Activated T-cell treated with anti-CD3 and anti-CD28 coated beads, Interleukin-2, amount 50 U/mL, for 24 hours (primary cell): ENCODE measurements at regions not wholly inside any gene's neighbourhood (a gene's known extent, or its start where the extent isn't known, plus 50 kb on each side); places are given as distances from the start of the nearest gene placed in this dataset.

Experiments used
- DNase-seq: peaks from one replicate; pipeline ENCODE4 v3.0.0-alpha.2; 2020
- H3K27ac Mint-ChIP-seq: 2 replicates; pipeline ENCODE4 v1.8.0; 2020; ENCODE audit warnings: mild to moderate bottlenecking, mixed read lengths
- H3K27me3 Mint-ChIP-seq: 2 replicates; pipeline ENCODE4 v1.8.0; 2020; ENCODE audit warnings: mixed read lengths
- H3K36me3 Mint-ChIP-seq: 2 replicates; pipeline ENCODE4 v1.8.0; 2020; ENCODE audit warnings: low read depth, mixed read lengths
- H3K4me1 Mint-ChIP-seq: 2 replicates; pipeline ENCODE4 v1.8.0; 2020; ENCODE audit warnings: low read depth, mixed read lengths
- H3K4me3 Mint-ChIP-seq: 2 replicates; pipeline ENCODE4 v1.8.0; 2020; ENCODE audit warnings: mild to moderate bottlenecking, moderate library complexity, mixed read lengths
- H3K9me3 Mint-ChIP-seq: 2 replicates; pipeline ENCODE4 v1.8.0; 2020; ENCODE audit warnings: mixed read lengths

DNA sequence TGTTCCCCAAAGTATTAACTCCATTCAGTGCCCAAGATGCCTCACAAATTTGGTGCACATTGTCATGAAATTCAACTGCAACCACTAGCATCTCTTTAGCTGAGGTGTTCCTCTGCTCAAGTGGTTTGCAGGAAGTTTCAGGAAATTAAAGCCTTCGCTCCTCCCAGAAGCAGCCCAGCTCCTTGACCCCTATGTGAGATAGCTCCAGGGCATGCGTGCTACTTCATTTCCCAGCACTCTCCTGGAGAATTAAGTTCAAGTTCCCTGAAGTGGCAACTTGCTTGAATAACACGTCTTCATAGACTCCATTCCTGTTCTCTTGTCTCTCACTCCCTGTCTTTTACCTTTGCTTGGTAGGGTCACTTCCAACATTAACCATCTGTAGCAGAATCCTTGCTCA, 750.3 kb downstream of the REEP3 start:
- H3K9me3 Mint-ChIP-seq = no peaks in the 10 kb centered on the region
- no peak overlapping the region for H3K4me3 Mint-ChIP-seq
- no peak overlapping the region for H3K27ac Mint-ChIP-seq
- no peaks in the 10 kb centered on the region for H3K27me3 Mint-ChIP-seq
- H3K4me1 Mint-ChIP-seq = no peaks in the 10 kb centered on the region
- no peaks in the 10 kb centered on the region for H3K36me3 Mint-ChIP-seq
- no peak for DNase-seq

DNA sequence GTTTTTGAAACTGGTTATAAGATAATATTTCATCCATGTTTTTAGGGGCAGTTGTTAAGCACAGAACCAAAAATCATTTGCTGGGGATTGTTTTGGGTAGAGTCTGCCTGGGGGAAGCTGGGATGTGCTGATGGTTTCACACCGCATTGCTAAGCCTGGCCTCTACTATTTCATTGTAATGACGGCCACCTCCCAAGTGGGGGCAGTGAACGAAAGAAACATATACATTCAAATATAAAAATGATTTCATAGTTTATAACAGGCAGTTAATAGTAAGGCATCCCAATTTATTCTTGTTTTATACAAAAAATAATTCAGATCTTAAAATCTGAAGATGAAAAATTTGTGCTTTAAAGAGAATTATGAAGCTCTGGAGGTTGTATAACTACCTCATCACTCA, 750.8 kb downstream of the REEP3 start:
- H3K27ac Mint-ChIP-seq = no peak overlapping the region
- no peaks in the 10 kb centered on the region for H3K9me3 Mint-ChIP-seq
- no peaks in the 10 kb centered on the region for H3K36me3 Mint-ChIP-seq
- no peak for DNase-seq
- H3K27me3 Mint-ChIP-seq = no peaks in the 10 kb centered on the region
- H3K4me1 Mint-ChIP-seq = no peaks in the 10 kb centered on the region
- no peak overlapping the region for H3K4me3 Mint-ChIP-seq

DNA sequence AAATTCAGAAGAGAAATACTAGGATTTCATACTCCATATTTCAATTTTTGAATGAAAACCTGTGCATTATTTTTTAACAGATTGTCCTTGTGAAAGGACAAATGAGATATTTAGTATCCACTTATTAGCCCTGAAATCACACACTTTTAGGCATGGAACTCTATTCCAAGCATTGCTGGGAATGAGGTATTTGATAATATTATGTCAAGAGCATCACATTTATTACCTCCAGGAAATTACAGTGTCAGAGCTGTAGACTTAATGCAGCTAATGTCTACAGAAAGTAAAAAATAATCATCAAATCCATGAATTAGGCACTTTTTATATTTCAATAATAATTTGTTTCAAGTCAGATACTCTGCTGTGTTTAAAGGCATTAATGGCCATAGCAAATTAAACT, 753.8 kb downstream of the REEP3 start:
- no peak overlapping the region for H3K27ac Mint-ChIP-seq
- DNase-seq = no peak
- H3K36me3 Mint-ChIP-seq = no peaks in the 10 kb centered on the region
- no peaks in the 10 kb centered on the region for H3K4me1 Mint-ChIP-seq
- no peak overlapping the region for H3K4me3 Mint-ChIP-seq
- H3K9me3 Mint-ChIP-seq = peaks cover 8% of the 10 kb centered on the region
- no peaks in the 10 kb centered on the region for H3K27me3 Mint-ChIP-seq

DNA sequence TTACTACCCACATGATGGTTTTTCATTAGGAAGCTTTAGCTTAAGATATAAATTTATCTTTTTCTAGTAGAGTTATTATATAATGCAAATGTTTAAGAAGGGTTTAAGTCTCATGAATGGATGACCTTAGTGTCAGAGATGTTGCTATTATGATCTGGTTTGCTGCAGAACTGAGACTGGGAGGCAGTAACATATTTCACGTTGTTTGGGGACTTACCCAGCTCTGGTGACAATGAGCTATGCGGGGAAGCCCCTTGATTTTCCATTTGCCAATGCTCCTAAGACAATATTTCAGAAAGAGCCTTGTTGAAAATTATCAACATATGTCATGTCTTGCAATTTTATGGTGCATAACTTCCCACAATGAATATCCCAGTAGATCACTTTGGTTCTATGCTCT, 754.6 kb downstream of the REEP3 start:
- no peaks in the 10 kb centered on the region for H3K4me1 Mint-ChIP-seq
- no peaks in the 10 kb centered on the region for H3K27me3 Mint-ChIP-seq
- H3K4me3 Mint-ChIP-seq = no peak overlapping the region
- no peaks in the 10 kb centered on the region for H3K36me3 Mint-ChIP-seq
- no peak overlapping the region for H3K27ac Mint-ChIP-seq
- peaks cover 8% of the 10 kb centered on the region for H3K9me3 Mint-ChIP-seq
- DNase-seq = no peak

DNA sequence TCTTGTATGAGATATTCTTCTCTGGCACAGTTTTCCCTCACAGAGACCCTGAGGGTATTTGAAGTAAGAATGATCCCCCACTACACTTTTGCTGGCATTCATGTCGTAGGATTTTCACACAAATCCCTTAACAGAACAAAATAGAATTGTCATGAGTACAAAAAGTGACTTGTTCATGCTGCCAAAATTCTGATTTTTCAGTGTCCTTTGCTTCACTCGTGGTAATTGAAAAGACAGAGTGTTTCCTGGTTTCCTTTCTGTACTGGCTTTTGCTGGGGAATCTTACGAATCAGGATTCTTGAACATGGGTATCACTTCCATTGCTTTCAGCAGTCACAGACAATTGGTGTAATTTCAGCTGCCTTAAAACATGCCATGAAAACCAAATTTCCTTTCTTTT, 756.3 kb downstream of the REEP3 start:
- peaks cover 8% of the 10 kb centered on the region for H3K9me3 Mint-ChIP-seq

DNA sequence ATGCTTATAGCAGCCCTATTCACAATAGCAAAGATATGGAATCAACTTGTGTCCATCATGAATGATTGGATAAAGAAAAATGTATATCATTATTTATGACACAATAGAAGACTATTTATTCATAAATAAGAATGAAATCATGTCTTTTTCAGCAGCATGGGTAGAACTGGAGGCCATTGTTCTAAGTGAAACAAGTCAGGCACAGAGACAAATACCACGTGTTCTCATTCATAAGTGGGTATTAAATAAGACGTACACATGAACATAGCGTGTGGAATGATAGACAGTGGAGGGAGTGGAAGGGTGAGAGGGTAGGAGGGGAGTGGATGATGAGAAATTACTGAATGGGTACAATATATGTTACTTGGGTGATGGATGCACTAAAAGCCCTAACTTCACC, 762.4 kb downstream of the REEP3 start:
- peaks cover 9% of the 10 kb centered on the region for H3K9me3 Mint-ChIP-seq
- H3K36me3 Mint-ChIP-seq = no peaks in the 10 kb centered on the region

More for the DNA sequence above, 756.3 kb downstream of the REEP3 start:
- Mint-ChIP-seq H3K4me3 (no peak overlapping the region), H3K27ac (no peak overlapping the region), H3K27me3 (no peaks in the 10 kb centered on the region), H3K4me1 (no peaks in the 10 kb centered on the region), H3K36me3 (no peaks in the 10 kb centered on the region)
- DNase-seq = no peak

DNA sequence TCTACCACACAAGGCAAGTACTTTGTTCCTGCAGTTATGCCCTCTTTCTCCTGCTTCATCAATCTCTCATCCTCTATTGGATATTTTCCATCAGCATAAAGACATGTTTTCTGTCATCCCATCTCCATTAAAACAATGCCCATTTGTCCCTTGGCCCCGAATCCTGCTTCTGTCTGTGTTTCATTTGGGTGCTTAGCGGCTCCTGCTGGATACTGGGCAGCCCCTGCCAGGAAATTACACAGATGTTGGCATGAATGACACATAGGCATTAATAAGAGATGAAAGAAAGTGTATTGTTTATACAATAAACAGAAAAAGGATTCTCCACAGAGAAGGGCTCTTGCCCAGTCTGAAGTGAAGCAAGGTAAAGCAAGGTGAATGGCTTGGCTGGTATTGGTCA, 765.3 kb downstream of the REEP3 start:
- Mint-ChIP-seq H3K4me3 (no peak overlapping the region), H3K9me3 (peaks cover 4% of the 10 kb centered on the region), H3K27ac (no peak overlapping the region), H3K27me3 (no peaks in the 10 kb centered on the region), H3K36me3 (no peaks in the 10 kb centered on the region), H3K4me1 (no peaks in the 10 kb centered on the region)
- no peak for DNase-seq

More for the DNA sequence above, 762.4 kb downstream of the REEP3 start:
- Mint-ChIP-seq H3K4me1 (no peaks in the 10 kb centered on the region), H3K4me3 (no peak overlapping the region), H3K27me3 (no peaks in the 10 kb centered on the region), H3K27ac (no peak overlapping the region)
- no peak for DNase-seq

DNA sequence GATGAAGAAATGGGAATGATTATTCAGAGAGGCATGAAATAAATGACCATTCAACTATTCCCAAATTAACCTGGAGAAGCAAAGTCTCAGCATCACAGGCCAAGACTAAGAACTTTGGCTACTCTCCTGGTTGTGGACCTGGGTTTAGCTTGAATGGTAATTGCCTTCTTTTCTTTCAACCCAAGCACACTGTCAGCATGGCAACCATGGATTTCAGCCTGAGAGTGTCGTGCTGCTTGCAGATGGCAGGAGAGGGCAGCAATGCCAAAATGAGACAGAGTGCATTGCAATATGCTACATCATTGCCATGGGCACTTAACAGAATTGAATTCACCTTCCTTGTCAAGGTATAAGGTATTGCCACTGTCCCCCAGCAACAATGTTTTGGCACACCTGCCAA, 767.2 kb downstream of the REEP3 start:
- no peak overlapping the region for H3K4me3 Mint-ChIP-seq
- H3K9me3 Mint-ChIP-seq = peaks cover 6% of the 10 kb centered on the region
- H3K27ac Mint-ChIP-seq = no peak overlapping the region
- no peaks in the 10 kb centered on the region for H3K4me1 Mint-ChIP-seq
- DNase-seq = no peak
- H3K27me3 Mint-ChIP-seq = no peaks in the 10 kb centered on the region
- H3K36me3 Mint-ChIP-seq = no peaks in the 10 kb centered on the region

DNA sequence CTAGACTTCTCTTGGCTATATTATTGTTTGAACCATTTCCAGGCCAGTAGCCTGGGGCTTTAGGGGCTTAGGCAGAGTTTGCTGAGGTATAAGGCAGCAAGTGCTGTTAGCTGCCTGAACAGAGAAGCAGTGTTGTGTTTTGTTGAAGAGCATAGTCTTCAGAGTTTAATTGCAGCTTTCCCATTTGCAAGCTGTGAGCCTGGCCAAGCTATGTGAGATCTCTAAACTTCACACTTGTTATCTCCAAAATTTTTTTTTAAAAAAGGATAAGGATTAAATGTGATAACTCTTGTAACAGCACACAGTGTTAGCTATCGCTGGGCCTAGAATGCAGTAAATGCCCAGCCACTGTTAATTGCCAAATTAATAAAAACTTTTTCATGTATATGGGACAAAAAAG, 782.4 kb downstream of the REEP3 start:
- DNase-seq = no peak
- H3K4me1 Mint-ChIP-seq = no peaks in the 10 kb centered on the region
- no peaks in the 10 kb centered on the region for H3K36me3 Mint-ChIP-seq
- no peaks in the 10 kb centered on the region for H3K27me3 Mint-ChIP-seq
- no peak overlapping the region for H3K4me3 Mint-ChIP-seq
- H3K9me3 Mint-ChIP-seq = peaks cover 2% of the 10 kb centered on the region
- H3K27ac Mint-ChIP-seq = no peak overlapping the region

DNA sequence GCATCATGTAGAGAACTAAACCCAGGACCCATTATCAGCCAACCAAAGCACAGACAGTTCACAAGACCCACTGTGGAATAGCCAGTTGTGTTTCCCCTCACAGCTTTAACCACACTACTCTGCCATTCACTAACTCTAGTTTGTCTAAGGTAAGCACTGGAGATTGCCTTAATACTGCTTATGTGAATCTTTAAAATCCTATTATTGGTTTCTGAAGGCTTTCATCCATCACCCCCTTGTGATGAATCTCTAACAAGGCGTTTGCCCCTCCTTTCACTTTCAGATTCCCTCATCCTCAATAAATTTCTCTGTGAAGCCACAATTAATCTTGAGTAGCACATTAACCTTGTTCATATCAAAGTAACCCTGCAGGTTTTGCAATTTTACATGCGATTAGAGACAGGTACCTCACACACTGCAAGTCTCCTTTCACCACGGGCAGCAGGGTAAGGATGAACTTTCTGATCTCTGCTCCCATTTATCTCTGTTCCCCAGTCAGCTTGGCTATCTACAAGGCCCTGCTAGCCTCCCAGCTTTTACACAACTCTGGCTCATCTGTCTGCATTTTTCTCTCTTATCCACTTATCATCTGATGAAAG, 785.6 kb downstream of the REEP3 start:
- Mint-ChIP-seq H3K27me3 (no peaks in the 10 kb centered on the region), H3K4me3 (no peak overlapping the region), H3K9me3 (peaks cover 2% of the 10 kb centered on the region), H3K36me3 (no peaks in the 10 kb centered on the region), H3K4me1 (no peaks in the 10 kb centered on the region), H3K27ac (no peak overlapping the region)
- no peak for DNase-seq

DNA sequence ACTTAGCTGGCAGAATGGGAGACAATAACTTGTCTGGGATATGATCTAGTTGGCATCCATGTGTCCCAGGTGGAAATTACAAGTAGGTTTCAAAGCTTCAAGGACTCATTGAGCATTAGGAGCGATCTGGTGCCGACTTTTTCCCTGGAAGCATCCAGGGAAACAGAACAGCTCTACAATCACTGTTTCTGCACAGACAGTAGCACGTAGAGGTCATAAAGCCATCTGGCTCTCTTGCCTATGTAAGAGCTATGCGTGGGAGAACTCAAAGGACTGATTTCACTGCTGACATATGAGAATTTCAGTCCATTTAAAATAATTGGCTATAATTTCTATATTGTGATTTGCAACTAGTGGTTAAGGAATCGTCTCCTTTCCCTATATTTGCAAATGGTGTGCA, 791.7 kb downstream of the REEP3 start:
- no peaks in the 10 kb centered on the region for H3K4me1 Mint-ChIP-seq
- no peaks in the 10 kb centered on the region for H3K9me3 Mint-ChIP-seq
- H3K36me3 Mint-ChIP-seq = no peaks in the 10 kb centered on the region
- H3K4me3 Mint-ChIP-seq = no peak overlapping the region
- no peaks in the 10 kb centered on the region for H3K27me3 Mint-ChIP-seq
- DNase-seq = no peak
- no peak overlapping the region for H3K27ac Mint-ChIP-seq

DNA sequence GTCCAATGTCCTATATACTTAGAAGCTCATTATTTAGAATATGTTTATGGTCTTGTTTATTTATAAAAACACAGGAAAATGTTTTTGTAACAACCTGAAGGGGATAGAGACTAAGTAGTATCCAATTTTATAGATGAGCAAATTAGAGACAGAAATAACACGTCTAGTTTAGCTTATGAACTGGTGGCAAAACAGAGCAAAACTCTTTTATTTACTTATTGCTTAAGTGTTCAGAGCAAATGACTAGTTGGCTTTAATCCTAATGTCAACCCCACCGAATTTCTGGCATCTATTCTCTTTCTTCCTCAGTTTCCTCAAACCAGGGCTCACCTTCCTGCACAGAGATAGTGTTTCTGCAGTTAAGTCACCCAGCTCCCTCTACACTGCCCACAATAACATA, 792.8 kb downstream of the REEP3 start:
- no peak for DNase-seq
- H3K27me3 Mint-ChIP-seq = no peaks in the 10 kb centered on the region
- no peaks in the 10 kb centered on the region for H3K4me1 Mint-ChIP-seq
- H3K4me3 Mint-ChIP-seq = no peak overlapping the region
- H3K27ac Mint-ChIP-seq = no peak overlapping the region
- no peaks in the 10 kb centered on the region for H3K9me3 Mint-ChIP-seq
- no peaks in the 10 kb centered on the region for H3K36me3 Mint-ChIP-seq

DNA sequence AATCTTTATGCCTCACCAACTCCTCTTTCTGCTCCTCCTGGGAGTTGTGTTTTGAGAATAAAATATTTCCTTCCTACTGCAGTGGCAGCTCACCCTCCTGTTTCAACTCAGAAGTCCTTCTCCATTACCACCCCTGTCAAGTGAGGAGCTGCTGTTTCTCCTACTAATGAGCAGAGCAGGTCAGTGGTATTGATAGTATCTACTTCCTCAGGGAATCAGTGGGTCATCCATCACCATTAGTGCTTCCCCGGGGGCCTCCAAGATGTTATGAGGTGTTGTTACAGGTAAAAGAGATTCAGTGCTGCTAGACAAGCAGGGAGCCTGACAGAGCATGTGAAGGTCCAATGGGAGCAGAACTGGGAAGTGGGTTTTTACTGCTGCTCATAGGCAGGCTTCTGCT, 795.2 kb downstream of the REEP3 start:
- no peaks in the 10 kb centered on the region for H3K9me3 Mint-ChIP-seq
- no peak overlapping the region for H3K4me3 Mint-ChIP-seq
- H3K27me3 Mint-ChIP-seq = no peaks in the 10 kb centered on the region
- no peak overlapping the region for H3K27ac Mint-ChIP-seq
- H3K4me1 Mint-ChIP-seq = no peaks in the 10 kb centered on the region
- no peak for DNase-seq
- no peaks in the 10 kb centered on the region for H3K36me3 Mint-ChIP-seq

DNA sequence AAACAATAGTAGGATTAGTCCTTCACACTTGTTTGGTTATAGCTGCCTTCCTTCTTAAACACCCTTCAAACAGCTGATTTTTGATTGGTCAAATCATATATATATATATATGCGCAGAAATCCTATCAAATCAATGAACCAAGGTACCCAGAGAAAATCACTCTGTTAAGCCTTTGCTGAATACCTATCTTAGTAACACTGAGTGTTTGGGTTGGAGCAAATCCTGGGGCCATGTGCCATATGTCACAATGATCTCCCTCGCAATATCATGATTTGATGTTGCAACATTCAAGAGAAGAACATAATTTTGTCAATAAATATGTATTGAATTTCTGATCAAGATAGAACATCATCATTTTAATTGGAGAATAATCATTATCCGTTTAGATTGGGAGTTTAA, 795.6 kb downstream of the REEP3 start:
- no peaks in the 10 kb centered on the region for H3K27me3 Mint-ChIP-seq
- no peak for DNase-seq
- H3K4me3 Mint-ChIP-seq = no peak overlapping the region
- H3K36me3 Mint-ChIP-seq = no peaks in the 10 kb centered on the region
- H3K27ac Mint-ChIP-seq = no peak overlapping the region
- H3K9me3 Mint-ChIP-seq = no peaks in the 10 kb centered on the region
- no peaks in the 10 kb centered on the region for H3K4me1 Mint-ChIP-seq

DNA sequence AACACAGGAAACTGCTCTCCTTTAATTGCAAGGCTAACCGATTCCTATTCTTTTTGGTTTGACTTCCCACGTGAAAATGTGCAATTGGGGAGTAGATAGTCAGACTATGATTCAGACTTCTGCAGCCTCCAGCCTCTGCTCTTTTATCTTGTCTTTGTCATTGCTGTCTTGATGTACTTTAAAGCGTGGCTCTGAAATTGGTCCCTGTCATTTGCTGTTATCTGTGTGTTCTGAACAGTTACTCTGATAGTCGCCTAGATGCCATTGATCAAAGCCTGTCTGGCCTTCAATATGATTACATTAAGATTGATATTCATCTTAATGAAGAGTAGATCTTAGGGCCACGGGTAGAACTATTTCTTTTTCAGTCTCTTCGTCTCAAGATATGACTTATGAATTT, 799.2 kb downstream of the REEP3 start:
- no peaks in the 10 kb centered on the region for H3K27me3 Mint-ChIP-seq
- H3K9me3 Mint-ChIP-seq = peaks cover 11% of the 10 kb centered on the region
- no peaks in the 10 kb centered on the region for H3K36me3 Mint-ChIP-seq
- no peaks in the 10 kb centered on the region for H3K4me1 Mint-ChIP-seq
- H3K4me3 Mint-ChIP-seq = no peak overlapping the region
- DNase-seq = no peak
- no peak overlapping the region for H3K27ac Mint-ChIP-seq

DNA sequence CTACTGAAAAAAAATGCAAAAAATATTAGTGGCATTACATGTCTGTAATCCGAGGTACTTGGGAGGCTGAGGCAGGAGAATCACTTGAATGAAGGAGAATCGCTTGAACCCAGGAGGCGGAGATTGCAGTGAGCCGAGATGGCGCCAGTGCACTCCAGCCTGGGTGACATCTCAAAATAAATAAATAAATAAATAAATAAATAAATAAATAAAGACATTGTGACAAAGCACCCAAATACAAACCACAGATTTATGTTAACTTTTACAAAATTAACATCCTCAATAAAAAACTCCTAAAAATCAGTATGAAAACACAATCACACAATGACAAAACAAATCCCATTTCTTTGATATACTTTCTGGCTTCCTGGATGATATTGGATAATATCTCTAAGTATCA, 808.3 kb downstream of the REEP3 start:
- H3K27ac Mint-ChIP-seq = no peak overlapping the region
- peaks cover 15% of the 10 kb centered on the region for H3K9me3 Mint-ChIP-seq
- no peak overlapping the region for H3K4me3 Mint-ChIP-seq
- H3K36me3 Mint-ChIP-seq = no peaks in the 10 kb centered on the region
- H3K4me1 Mint-ChIP-seq = no peaks in the 10 kb centered on the region
- DNase-seq = no peak
- H3K27me3 Mint-ChIP-seq = no peaks in the 10 kb centered on the region
